Cardiac muscle cell (in vitro differentiated cells and primary cell): ENCODE measurements at regions not wholly inside any gene's neighbourhood (a gene's known extent, or its start where the extent isn't known, plus 50 kb on each side); places are given as distances from the start of the nearest gene placed in this dataset.

ENCODE experiments used
- DNase-seq, 2 donors: peaks; one replicate each; pipeline versions ENCODE4 v3.0.0 to v3.0.0-alpha.2; 2010 to 2017; ENCODE audit warnings: low read depth in 1 of 2, low spot score in 1 of 2
- H3K27ac ChIP-seq: fragments of 200-600 bp; sonication (generic); 2 replicates; pipeline ENCODE4 v1.5.1; 2016
- H3K27me3 ChIP-seq: fragments of 200-600 bp; sonication (generic); 2 replicates; pipeline ENCODE4 v1.6.0; 2016; ENCODE audit warnings: control low read depth
- H3K36me3 ChIP-seq: fragments of 200-600 bp; sonication (generic); 2 replicates; pipeline ENCODE4 v1.5.1; 2016; ENCODE audit warnings: control low read depth
- H3K4me1 ChIP-seq: fragments of 200-600 bp; sonication (generic); 2 replicates; pipeline ENCODE4 v1.8.1; 2017; ENCODE audit warnings: low read depth, mild to moderate bottlenecking, mixed run types
- H3K4me3 ChIP-seq: fragments of 200-600 bp; sonication (generic); 2 replicates; pipeline ENCODE4 v1.5.1; 2016; ENCODE audit warnings: mild to moderate bottlenecking
- H3K9me3 ChIP-seq: fragments of 200-600 bp; sonication (generic); 2 replicates; pipeline ENCODE4 v1.5.1; 2017; ENCODE audit warnings: low read depth, mild to moderate bottlenecking, control low read depth
- TF ChIP-seq, protein P1 (sequence below): IDR thresholded peaks from 2 replicates; pipeline ENCODE4 v1.5.1; 2012; ENCODE audit warnings: low read depth, mild to moderate bottlenecking, low read length

DNA sequence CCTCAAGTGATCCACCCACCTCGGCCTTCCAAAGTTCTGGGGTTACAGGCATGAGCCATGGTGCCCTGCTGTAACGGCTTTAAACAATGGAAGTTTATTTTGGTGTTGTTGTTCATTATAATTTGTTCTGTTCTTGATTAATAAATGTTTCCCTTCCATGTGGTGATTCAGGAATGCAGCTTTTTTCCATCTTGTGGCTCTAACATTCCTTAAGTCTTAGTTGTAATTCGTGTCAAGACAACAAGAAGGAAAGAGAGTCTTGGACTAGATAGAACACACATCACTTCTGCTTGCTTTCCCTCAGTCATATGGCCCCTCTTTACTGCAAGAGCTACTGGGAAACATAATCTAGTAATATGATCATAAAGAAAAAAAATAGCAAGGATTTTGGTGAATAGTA lies 211.6 kb downstream of the SLC6A15 start:
- DNase-seq = no peak
- TF ChIP-seq, protein P1, sequence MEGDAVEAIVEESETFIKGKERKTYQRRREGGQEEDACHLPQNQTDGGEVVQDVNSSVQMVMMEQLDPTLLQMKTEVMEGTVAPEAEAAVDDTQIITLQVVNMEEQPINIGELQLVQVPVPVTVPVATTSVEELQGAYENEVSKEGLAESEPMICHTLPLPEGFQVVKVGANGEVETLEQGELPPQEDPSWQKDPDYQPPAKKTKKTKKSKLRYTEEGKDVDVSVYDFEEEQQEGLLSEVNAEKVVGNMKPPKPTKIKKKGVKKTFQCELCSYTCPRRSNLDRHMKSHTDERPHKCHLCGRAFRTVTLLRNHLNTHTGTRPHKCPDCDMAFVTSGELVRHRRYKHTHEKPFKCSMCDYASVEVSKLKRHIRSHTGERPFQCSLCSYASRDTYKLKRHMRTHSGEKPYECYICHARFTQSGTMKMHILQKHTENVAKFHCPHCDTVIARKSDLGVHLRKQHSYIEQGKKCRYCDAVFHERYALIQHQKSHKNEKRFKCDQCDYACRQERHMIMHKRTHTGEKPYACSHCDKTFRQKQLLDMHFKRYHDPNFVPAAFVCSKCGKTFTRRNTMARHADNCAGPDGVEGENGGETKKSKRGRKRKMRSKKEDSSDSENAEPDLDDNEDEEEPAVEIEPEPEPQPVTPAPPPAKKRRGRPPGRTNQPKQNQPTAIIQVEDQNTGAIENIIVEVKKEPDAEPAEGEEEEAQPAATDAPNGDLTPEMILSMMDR = no peak
- no peak overlapping the region for H3K27ac ChIP-seq

DNA sequence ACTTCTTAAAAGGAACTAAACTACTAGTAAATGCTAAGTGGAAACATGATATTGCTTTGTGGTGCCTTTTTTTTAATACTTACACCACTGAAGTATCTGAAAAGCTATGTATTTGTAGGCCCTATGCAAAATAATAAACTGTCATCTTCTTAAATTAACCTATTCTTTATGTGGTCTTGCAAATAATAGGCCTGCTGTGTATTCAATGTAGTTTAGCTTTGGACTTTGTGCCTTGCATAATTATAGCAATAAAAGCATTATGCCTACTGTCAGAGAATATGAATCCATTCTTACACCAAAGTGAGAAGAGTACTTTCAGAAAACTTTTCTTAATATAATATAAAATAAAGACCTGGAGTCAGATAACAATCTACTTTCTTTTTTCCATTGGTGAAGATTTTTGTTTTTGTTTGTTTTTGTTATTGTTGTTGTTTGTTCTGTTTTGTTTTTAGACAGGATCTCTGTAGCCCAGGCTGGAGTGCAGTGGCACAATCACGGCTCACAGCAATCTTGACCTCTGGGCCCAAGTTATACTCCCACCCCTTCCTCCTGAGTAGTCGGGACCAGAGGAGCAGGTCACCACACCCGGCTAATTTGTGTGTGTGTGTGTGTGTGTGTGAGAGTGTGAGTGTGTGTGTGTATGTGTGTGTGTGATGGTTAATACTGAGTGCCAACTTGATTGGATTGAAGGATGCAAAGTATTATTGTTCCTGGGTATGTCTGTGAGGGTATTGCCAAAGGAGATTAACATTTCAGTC lies 213.8 kb downstream of the SLC6A15 start:
- Histone ChIP-seq H3K4me3 (no peak overlapping the region), H3K27me3 (no peaks in the 10 kb centered on the region), H3K9me3 (no peaks in the 10 kb centered on the region), H3K36me3 (no peaks in the 10 kb centered on the region), H3K4me1 (no peaks in the 10 kb centered on the region), H3K27ac (no peak overlapping the region)
- TF ChIP-seq, protein P1 = no peak
- DNase-seq = no peak

More for the DNA sequence above, 211.6 kb downstream of the SLC6A15 start:
- Histone ChIP-seq H3K9me3 (no peaks in the 10 kb centered on the region), H3K4me3 (no peak overlapping the region), H3K27me3 (no peaks in the 10 kb centered on the region), H3K36me3 (no peaks in the 10 kb centered on the region), H3K4me1 (peaks cover 5% of the 10 kb centered on the region)

DNA sequence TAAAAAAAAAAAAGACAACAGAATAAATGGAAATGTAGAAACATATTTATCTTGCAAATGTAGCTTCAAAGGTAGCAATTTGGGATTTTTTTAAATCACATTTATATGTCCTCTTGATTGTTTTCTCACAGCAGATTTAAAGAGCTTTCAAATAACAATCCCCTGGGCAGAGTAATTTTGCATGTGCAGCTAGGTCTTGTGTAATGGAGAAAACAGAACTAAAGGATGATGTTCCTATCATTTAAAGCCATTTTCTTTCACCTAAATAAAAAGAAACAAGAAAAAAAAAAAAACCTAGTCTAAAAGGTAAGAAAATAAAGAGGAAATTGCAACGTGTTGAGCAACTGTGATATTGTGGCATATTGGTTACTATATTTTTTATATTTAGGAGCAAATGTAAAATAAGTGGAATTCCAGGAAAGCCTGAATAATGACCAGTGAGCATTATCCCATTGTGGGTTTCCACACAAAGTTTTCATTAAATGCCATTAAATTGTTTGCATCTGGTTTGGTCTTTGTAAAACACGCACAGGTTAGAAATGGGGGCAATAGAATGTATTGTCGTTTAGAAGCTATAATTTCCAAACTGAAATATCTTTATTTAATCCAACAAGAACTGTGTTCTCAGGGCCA lies 215.6 kb downstream of the SLC6A15 start:
- Histone ChIP-seq H3K4me3 (no peak overlapping the region), H3K27me3 (no peaks in the 10 kb centered on the region), H3K36me3 (no peaks in the 10 kb centered on the region), H3K9me3 (no peaks in the 10 kb centered on the region), H3K27ac (no peak overlapping the region), H3K4me1 (no peaks in the 10 kb centered on the region)
- no peak for DNase-seq
- TF ChIP-seq, protein P1 = no peak

DNA sequence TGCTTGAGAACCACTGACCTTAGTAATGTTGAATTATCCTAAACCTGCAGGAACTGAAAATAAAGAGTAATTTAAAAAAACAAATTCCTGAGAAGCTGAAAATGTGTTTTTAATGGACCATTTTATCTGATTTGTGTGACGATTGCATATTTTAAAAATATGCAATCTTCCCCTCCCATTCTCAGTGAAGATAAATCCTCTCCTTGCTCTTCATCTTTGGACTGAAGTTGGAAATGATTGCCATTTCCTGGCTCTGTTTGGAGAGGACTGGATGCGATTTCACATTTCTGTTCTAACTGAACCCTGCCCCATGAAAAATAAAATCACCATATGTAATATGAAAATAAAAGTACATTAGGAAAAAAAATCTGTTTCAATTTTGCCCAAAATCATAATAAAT lies 216.3 kb downstream of the SLC6A15 start:
- Histone ChIP-seq H3K36me3 (no peaks in the 10 kb centered on the region), H3K27ac (no peak overlapping the region)
- TF ChIP-seq, protein P1 = no peak

DNA sequence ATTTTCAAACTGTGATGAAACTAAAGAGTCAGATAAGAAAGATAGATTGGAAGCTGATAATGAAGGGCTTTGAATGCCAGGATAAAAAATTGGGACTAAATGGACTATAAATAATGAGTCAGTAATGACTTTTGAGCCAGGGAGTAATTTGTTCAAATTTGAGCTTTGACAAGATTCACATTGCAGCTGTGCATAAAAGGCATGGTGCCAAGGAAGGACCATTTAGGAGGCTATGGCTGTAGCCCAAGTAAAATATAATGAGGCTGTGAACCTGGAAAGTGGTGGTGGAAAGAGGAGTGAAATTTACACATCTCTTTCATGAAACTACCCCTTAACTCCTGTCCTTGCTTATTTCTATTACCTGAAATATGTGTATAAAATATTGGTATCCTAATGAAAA lies 218.5 kb downstream of the SLC6A15 start:
- no peak for DNase-seq
- no peak overlapping the region for H3K27ac ChIP-seq

More for the DNA sequence above, 216.3 kb downstream of the SLC6A15 start:
- no peak for DNase-seq
- no peak overlapping the region for H3K4me3 ChIP-seq
- no peaks in the 10 kb centered on the region for H3K9me3 ChIP-seq
- no peaks in the 10 kb centered on the region for H3K27me3 ChIP-seq
- no peaks in the 10 kb centered on the region for H3K4me1 ChIP-seq

More for the DNA sequence above, 218.5 kb downstream of the SLC6A15 start:
- no peaks in the 10 kb centered on the region for H3K36me3 ChIP-seq
- TF ChIP-seq, protein P1 = no peak
- H3K4me3 ChIP-seq = no peak overlapping the region
- H3K4me1 ChIP-seq = no peaks in the 10 kb centered on the region
- H3K9me3 ChIP-seq = no peaks in the 10 kb centered on the region
- no peaks in the 10 kb centered on the region for H3K27me3 ChIP-seq
